Middle frontal gyrus (tissue), 1 donor: ENCODE measurements at regions not wholly inside any gene's neighbourhood (a gene's known extent, or its start where the extent isn't known, plus 50 kb on each side); places are given as distances from the start of the nearest gene placed in this dataset.
"Not testable (repeated sequence)": the region's sequence is repeated elsewhere in the genome, so short reads cannot be mapped to it uniquely, and the experiment has no call there.

ENCODE experiments used
- DNase-seq: peaks from one replicate; pipeline ENCODE4 v3.0.0-alpha.2; 2015; ENCODE audit warnings: low spot score; ENCODE audit errors: extremely low spot score

GRCh38 chr15:79157631-79158592 lies 67.3 kb upstream of the RASGRF1 start:
- DNase-seq, result no peak

- no peak for DNase-seq
Measured at GRCh38 chr15:79156704-79157375, 66.3 kb upstream of the RASGRF1 start.

- no peak for DNase-seq
Measured at GRCh38 chr15:79154483-79155135, 64.0 kb upstream of the RASGRF1 start.

- DNase-seq, result not testable (repeated sequence)
Measured at GRCh38 chr15:79144290-79144689, 53.7 kb upstream of the RASGRF1 start.

GRCh38 chr15:79140846-79141570 lies 50.4 kb upstream of the RASGRF1 start:
- no peak for DNase-seq
